ENCODE measurements at regions not wholly inside any gene's neighbourhood (a gene's known extent, or its start where the extent isn't known, plus 50 kb on each side); places are given as distances from the start of the nearest gene placed in this dataset.
A peak's percentile ranks its signal among the peaks of the same experiment; 100 is the strongest.

- no peaks in the 10 kb centered on the region for H3K4me1 ChIP-seq
- H3K9me3 ChIP-seq: no peaks in the 10 kb centered on the region
- intact Hi-C loops (cut with DNase I; ENCODE audit: low total_unique reads): no loop called here
- no peak overlapping the region for H3K4me3 ChIP-seq
- TF ChIP-seq CTCF (IDR thresholded peaks at IDR 0.05) (no peak), POLR2A (IDR thresholded peaks at IDR 0.05) (no peak)
- no peaks in the 10 kb centered on the region for H3K27me3 ChIP-seq
- peak; percentile 62 to 68 for DNase-seq
- H3K36me3 ChIP-seq: no peaks in the 10 kb centered on the region
- no peak overlapping the region for H3K27ac ChIP-seq
Measured at GRCh38 chr21:41678924-41679318, 87.9 kb downstream of the RIPK4 start.

GRCh38 chr21:41678016-41678923, 88.6 kb downstream of the RIPK4 start:
- TF ChIP-seq CTCF (IDR thresholded peaks at IDR 0.05) (no peak), POLR2A (IDR thresholded peaks at IDR 0.05) (no peak)

GRCh38 chr21:41677671-41678015, 89.2 kb downstream of the RIPK4 start:
- no peaks in the 10 kb centered on the region for H3K9me3 ChIP-seq
- no peaks in the 10 kb centered on the region for H3K27me3 ChIP-seq
- intact Hi-C loops (cut with DNase I; ENCODE audit: low total_unique reads): no loop called here
- H3K36me3 ChIP-seq: no peaks in the 10 kb centered on the region
- TF ChIP-seq CTCF (IDR thresholded peaks at IDR 0.05) (no peak), POLR2A (IDR thresholded peaks at IDR 0.05) (no peak)
- DNase-seq: no peak
- H3K4me1 ChIP-seq: no peaks in the 10 kb centered on the region
- H3K27ac ChIP-seq: no peak overlapping the region
- no peak overlapping the region for H3K4me3 ChIP-seq

More at GRCh38 chr21:41678016-41678923, 88.6 kb downstream of the RIPK4 start:
- Histone ChIP-seq H3K27ac (no peak overlapping the region), H3K4me3 (no peak overlapping the region), H3K4me1 (no peaks in the 10 kb centered on the region), H3K36me3 (no peaks in the 10 kb centered on the region), H3K27me3 (no peaks in the 10 kb centered on the region), H3K9me3 (no peaks in the 10 kb centered on the region)
- intact Hi-C loops (cut with DNase I; ENCODE audit: low total_unique reads): no loop called here
- no peak for DNase-seq

- intact Hi-C loops (cut with DNase I; ENCODE audit: low total_unique reads): no loop called here
- Histone ChIP-seq H3K36me3 (no peaks in the 10 kb centered on the region), H3K27me3 (no peaks in the 10 kb centered on the region), H3K4me1 (no peaks in the 10 kb centered on the region), H3K9me3 (no peaks in the 10 kb centered on the region), H3K4me3 (no peak overlapping the region), H3K27ac (no peak overlapping the region)
- no peak for TF ChIP-seq POLR2A (IDR thresholded peaks at IDR 0.05)
- TF ChIP-seq CTCF (IDR thresholded peaks at IDR 0.05): no peak
- DNase-seq: no peak
Measured at GRCh38 chr21:41676198-41676597, 90.7 kb downstream of the RIPK4 start.

- TF ChIP-seq POLR2A (IDR thresholded peaks at IDR 0.05) (no peak), CTCF (IDR thresholded peaks at IDR 0.05) (no peak)
- intact Hi-C loops (cut with DNase I; ENCODE audit: low total_unique reads): no loop called here
- no peaks in the 10 kb centered on the region for H3K27me3 ChIP-seq
Measured at GRCh38 chr21:41675574-41675973, 91.3 kb downstream of the RIPK4 start.

More at GRCh38 chr21:41675574-41675973, 91.3 kb downstream of the RIPK4 start:
- no peak for DNase-seq
- Histone ChIP-seq H3K36me3 (no peaks in the 10 kb centered on the region), H3K4me1 (no peaks in the 10 kb centered on the region), H3K9me3 (no peaks in the 10 kb centered on the region), H3K4me3 (no peak overlapping the region), H3K27ac (no peak overlapping the region)

Data from uterus (tissue), 3 donors.